ENCODE measurements at regions not wholly inside any gene's neighbourhood (a gene's known extent, or its start where the extent isn't known, plus 50 kb on each side); places are given as distances from the start of the nearest gene placed in this dataset.

- TF ChIP-seq CTCF (IDR thresholded peaks at IDR 0.05; ENCODE audit: unreplicated experiment): no peak
- Mint-ChIP-seq H3K9me3 (no peaks in the 10 kb centered on the region), H3K27ac (no peak overlapping the region), H3K36me3 (no peaks in the 10 kb centered on the region), H3K4me3 (no peak overlapping the region), H3K27me3 (ENCODE audit: low read depth) (peaks cover 3% of the 10 kb centered on the region), H3K4me1 (no peaks in the 10 kb centered on the region)
- no peak for DNase-seq (ENCODE audit: low spot score in 2 of 2, unreplicated experiment in 2 of 2)
These were observed 199.7 kb upstream of the TMPRSS15 start for GRCh38 chr21:18603261-18603660.

- Mint-ChIP-seq H3K4me1 (no peaks in the 10 kb centered on the region), H3K9me3 (no peaks in the 10 kb centered on the region), H3K4me3 (no peak overlapping the region), H3K27me3 (ENCODE audit: low read depth) (peaks cover 3% of the 10 kb centered on the region), H3K27ac (no peak overlapping the region), H3K36me3 (no peaks in the 10 kb centered on the region)
- no peak for TF ChIP-seq CTCF (IDR thresholded peaks at IDR 0.05; ENCODE audit: unreplicated experiment)
- DNase-seq (ENCODE audit: low spot score in 2 of 2, unreplicated experiment in 2 of 2): no peak
These were observed 200.4 kb upstream of the TMPRSS15 start for GRCh38 chr21:18603980-18604379.

GRCh38 chr21:18608226-18608625 lies 204.6 kb upstream of the TMPRSS15 start:
- Mint-ChIP-seq H3K27ac (no peak overlapping the region), H3K27me3 (ENCODE audit: low read depth) (peaks cover 5% of the 10 kb centered on the region), H3K9me3 (no peaks in the 10 kb centered on the region), H3K36me3 (no peaks in the 10 kb centered on the region), H3K4me1 (no peaks in the 10 kb centered on the region), H3K4me3 (no peak overlapping the region)
- TF ChIP-seq CTCF (IDR thresholded peaks at IDR 0.05; ENCODE audit: unreplicated experiment): no peak
- no peak for DNase-seq (ENCODE audit: low spot score in 2 of 2, unreplicated experiment in 2 of 2)

GRCh38 chr21:18614303-18614702 lies 210.7 kb upstream of the TMPRSS15 start:
- no peak overlapping the region for H3K27ac Mint-ChIP-seq
- peaks cover 9% of the 10 kb centered on the region for H3K27me3 Mint-ChIP-seq (ENCODE audit: low read depth)
- H3K4me1 Mint-ChIP-seq: no peaks in the 10 kb centered on the region
- DNase-seq (ENCODE audit: low spot score in 2 of 2, unreplicated experiment in 2 of 2): no peak
- no peak overlapping the region for H3K4me3 Mint-ChIP-seq
- H3K9me3 Mint-ChIP-seq: no peaks in the 10 kb centered on the region
- no peaks in the 10 kb centered on the region for H3K36me3 Mint-ChIP-seq
- TF ChIP-seq CTCF (IDR thresholded peaks at IDR 0.05; ENCODE audit: unreplicated experiment): no peak

GRCh38 chr21:18617291-18617690 lies 213.7 kb upstream of the TMPRSS15 start:
- H3K4me1 Mint-ChIP-seq: no peaks in the 10 kb centered on the region
- H3K27me3 Mint-ChIP-seq (ENCODE audit: low read depth): peaks cover 9% of the 10 kb centered on the region
- no peak overlapping the region for H3K4me3 Mint-ChIP-seq
- no peak overlapping the region for H3K27ac Mint-ChIP-seq
- H3K9me3 Mint-ChIP-seq: no peaks in the 10 kb centered on the region
- DNase-seq (ENCODE audit: low spot score in 2 of 2, unreplicated experiment in 2 of 2): no peak
- TF ChIP-seq CTCF (IDR thresholded peaks at IDR 0.05; ENCODE audit: unreplicated experiment): no peak
- H3K36me3 Mint-ChIP-seq: no peaks in the 10 kb centered on the region

- Mint-ChIP-seq H3K9me3 (no peaks in the 10 kb centered on the region), H3K27ac (no peak overlapping the region), H3K4me1 (no peaks in the 10 kb centered on the region), H3K27me3 (ENCODE audit: low read depth) (peaks cover 9% of the 10 kb centered on the region), H3K4me3 (no peak overlapping the region), H3K36me3 (no peaks in the 10 kb centered on the region)
- no peak for DNase-seq (ENCODE audit: low spot score in 2 of 2, unreplicated experiment in 2 of 2)
- TF ChIP-seq CTCF (IDR thresholded peaks at IDR 0.05; ENCODE audit: unreplicated experiment): no peak
These were observed 216.9 kb upstream of the TMPRSS15 start for GRCh38 chr21:18620436-18620835.

Measured in mesothelial cell of epicardium (in vitro differentiated cells).